H9 (cell line): ENCODE measurements at regions not wholly inside any gene's neighbourhood (a gene's known extent, or its start where the extent isn't known, plus 50 kb on each side); places are given as distances from the start of the nearest gene placed in this dataset.
"Not testable (repeated sequence)": the region's sequence is repeated elsewhere in the genome, so short reads cannot be mapped to it uniquely, and the experiment has no call there.

ENCODE experiments used
- DNase-seq: peaks from one replicate; pipeline ENCODE4 v3.0.0-alpha.2; 2017
- H2AFZ ChIP-seq: one replicate; pipeline ENCODE4 v1.6.1; 2013; ENCODE audit warnings: mild to moderate bottlenecking, low read length, control low read depth, moderate library complexity
- H2AK5ac ChIP-seq: 2 replicates; pipeline ENCODE4 v1.6.1; 2013; ENCODE audit warnings: low read length, control low read depth, mixed read lengths; ENCODE audit not compliant: insufficient read length
- H2BK120ac ChIP-seq: one replicate; pipeline ENCODE4 v1.6.1; 2013; ENCODE audit warnings: low read depth, mild to moderate bottlenecking, low read length, control low read depth, inconsistent platforms; ENCODE audit not compliant: poor library complexity, severe bottlenecking
- H2BK12ac ChIP-seq: 2 replicates; pipeline ENCODE4 v1.6.1; 2013; ENCODE audit warnings: low read length, control low read depth, mixed read lengths, low read depth; ENCODE audit not compliant: insufficient read length
- H2BK15ac ChIP-seq: 2 replicates; pipeline ENCODE4 v1.6.1; 2013; ENCODE audit warnings: low read depth, low read length, control low read depth
- H2BK20ac ChIP-seq: one replicate; pipeline ENCODE4 v1.6.1; 2013; ENCODE audit warnings: low read depth, mild to moderate bottlenecking, low read length, control low read depth, inconsistent platforms; ENCODE audit not compliant: poor library complexity, severe bottlenecking
- H2BK5ac ChIP-seq: 2 replicates; pipeline ENCODE4 v1.6.1; 2013; ENCODE audit warnings: low read length, control low read depth, mixed read lengths; ENCODE audit not compliant: insufficient read length
- H3K14ac ChIP-seq: 2 replicates; pipeline ENCODE4 v1.6.1; 2013; ENCODE audit warnings: low read length, control low read depth; ENCODE audit not compliant: insufficient read depth
- H3K18ac ChIP-seq: 2 replicates; pipeline ENCODE4 v1.6.1; 2013; ENCODE audit warnings: low read depth, mild to moderate bottlenecking, mixed read lengths, low read length, control low read depth; ENCODE audit not compliant: insufficient read length
- H3K23ac ChIP-seq: 2 replicates; pipeline ENCODE4 v1.6.1; 2013; ENCODE audit warnings: low read length, control low read depth, mixed read lengths, low read depth; ENCODE audit not compliant: insufficient read length
- H3K23me2 ChIP-seq: 2 replicates; pipeline ENCODE4 v1.6.1; 2013; ENCODE audit warnings: low read depth, mild to moderate bottlenecking, mixed read lengths, low read length, control low read depth; ENCODE audit not compliant: insufficient read length, poor library complexity, severe bottlenecking
- H3K27ac ChIP-seq: 2 replicates; pipeline ENCODE4 v1.5.1; 2013; ENCODE audit warnings: low read length, control low read depth, mixed read lengths, low read depth; ENCODE audit not compliant: insufficient read length
- H3K27me3 ChIP-seq: 2 replicates; pipeline ENCODE4 v1.6.1; 2013; ENCODE audit warnings: low read length, control low read depth, inconsistent platforms; ENCODE audit not compliant: insufficient read depth
- H3K4ac ChIP-seq: 2 replicates; pipeline ENCODE4 v1.6.1; 2013; ENCODE audit warnings: low read depth, mild to moderate bottlenecking, control low read depth, inconsistent platforms, low read length, moderate library complexity
- H3K4me1 ChIP-seq: 2 replicates; pipeline ENCODE4 v1.6.1; 2013; ENCODE audit warnings: low read length, control low read depth, inconsistent platforms; ENCODE audit not compliant: insufficient read depth
- H3K4me2 ChIP-seq: 2 replicates; pipeline ENCODE4 v1.6.1; 2013; ENCODE audit warnings: low read length, control low read depth, mixed read lengths; ENCODE audit not compliant: insufficient read length, insufficient read depth
- H3K56ac ChIP-seq: 2 replicates; pipeline ENCODE4 v1.6.1; 2013; ENCODE audit warnings: low read depth, mild to moderate bottlenecking, mixed read lengths, low read length, control low read depth; ENCODE audit not compliant: insufficient read length
- H3K79me1 ChIP-seq: 2 replicates; pipeline ENCODE4 v1.6.1; 2013; ENCODE audit warnings: low read depth, mild to moderate bottlenecking, moderate library complexity, low read length, control low read depth, inconsistent platforms; ENCODE audit not compliant: insufficient read depth, poor library complexity, severe bottlenecking
- H3K79me2 ChIP-seq: 2 replicates; pipeline ENCODE4 v1.6.1; 2013; ENCODE audit warnings: low read length, control low read depth, inconsistent platforms; ENCODE audit not compliant: insufficient read depth
- H3K9ac ChIP-seq: 2 replicates; pipeline ENCODE4 v1.6.1; 2013; ENCODE audit warnings: low read length, control low read depth, mixed read lengths; ENCODE audit not compliant: insufficient read length; ENCODE audit errors: extremely low read depth
- H3K9me3 ChIP-seq: one replicate; pipeline ENCODE4 v1.6.1; 2013; ENCODE audit warnings: low read depth, low read length, inconsistent platforms; ENCODE audit not compliant: control insufficient read depth
- H3T11ph ChIP-seq: one replicate; pipeline ENCODE4 v1.6.1; 2013; ENCODE audit warnings: mild to moderate bottlenecking, low read length, control low read depth, inconsistent platforms
- H4K20me1 ChIP-seq: one replicate; pipeline ENCODE4 v1.6.1; 2013; ENCODE audit not compliant: control insufficient read depth, insufficient read length, insufficient read depth
- H4K5ac ChIP-seq: 2 replicates; pipeline ENCODE4 v1.6.1; 2013; ENCODE audit warnings: low read depth, mild to moderate bottlenecking, mixed read lengths, low read length, control low read depth; ENCODE audit not compliant: insufficient read length
- H4K8ac ChIP-seq: replicated peaks from 2 replicates; pipeline ENCODE4 v1.6.1; 2013; ENCODE audit warnings: low read length, control low read depth, mixed read lengths, low read depth; ENCODE audit not compliant: insufficient read length
- H4K91ac ChIP-seq: 2 replicates; pipeline ENCODE4 v1.6.1; 2013; ENCODE audit warnings: low read depth, mild to moderate bottlenecking, moderate library complexity, mixed read lengths, low read length, control low read depth; ENCODE audit not compliant: insufficient read length
- H3K27ac Mint-ChIP-seq, 3 experiments: 2 replicates in 2 of 3; 3 replicates in 1 of 3; pipeline ENCODE4 v1.8.0; 2020 to 2021; ENCODE audit warnings: mixed read lengths in 3 of 3, mild to moderate bottlenecking in 1 of 3, moderate library complexity in 1 of 3
- H3K27me3 Mint-ChIP-seq: 2 replicates; pipeline ENCODE4 v1.8.0; 2021; ENCODE audit warnings: low read depth, mild to moderate bottlenecking, moderate library complexity, mixed read lengths
- H3K36me3 Mint-ChIP-seq, 3 experiments: 2 replicates in 2 of 3; 3 replicates in 1 of 3; pipeline ENCODE4 v1.8.0; 2020 to 2021; ENCODE audit warnings: low read depth in 3 of 3, mixed read lengths in 3 of 3; ENCODE audit not compliant: insufficient read depth in 1 of 3
- H3K4me1 Mint-ChIP-seq, 2 experiments: 2 replicates each; pipeline ENCODE4 v1.8.0; 2020; ENCODE audit warnings: mixed read lengths in 2 of 2
- H3K4me3 Mint-ChIP-seq, 2 experiments: 2 replicates in 1 of 2; 3 replicates in 1 of 2; pipeline ENCODE4 v1.8.0; 2020 to 2021; ENCODE audit warnings: mild to moderate bottlenecking in 2 of 2, mixed read lengths in 2 of 2, moderate library complexity in 1 of 2
- H3K9me3 Mint-ChIP-seq, 2 experiments: 2 replicates in 1 of 2; 3 replicates in 1 of 2; pipeline ENCODE4 v1.8.0; 2020; ENCODE audit warnings: mild to moderate bottlenecking in 2 of 2, mixed read lengths in 2 of 2, moderate library complexity in 1 of 2
- WGBS: extraction: QIAGEN DNeasy Blood & Tissue Kit; methylation state at CpG from one replicate; pipeline ENCODE4 v1.1.7; 2013; ENCODE audit warnings: missing lambda C conversion rate, low lambda C conversion rate, mixed read lengths; ENCODE audit not compliant: insufficient read length; ENCODE audit errors: extremely low coverage; 5-methylcytosine and 5-hydroxymethylcytosine counted together

- H4K8ac ChIP-seq, H3K27me3 Mint-ChIP-seq, H2AFZ ChIP-seq, H3K79me2 ChIP-seq, H3K14ac ChIP-seq, H2BK5ac ChIP-seq, H4K5ac ChIP-seq, H3K27ac Mint-ChIP-seq, H3K4me2 ChIP-seq, H2BK20ac ChIP-seq, H3K23ac ChIP-seq, H3K79me1 ChIP-seq, H3K27me3 ChIP-seq, H2BK12ac ChIP-seq, H3K4ac ChIP-seq, H4K20me1 ChIP-seq, DNase-seq, H3K18ac ChIP-seq, H3K4me1 Mint-ChIP-seq, H2AK5ac ChIP-seq, H3K4me1 ChIP-seq, H3K9me3 ChIP-seq, H3K56ac ChIP-seq, H3K9ac ChIP-seq, H3K23me2 ChIP-seq, H3T11ph ChIP-seq, H3K36me3 Mint-ChIP-seq, H2BK15ac ChIP-seq, H3K4me3 Mint-ChIP-seq, H3K27ac ChIP-seq, H2BK120ac ChIP-seq, H4K91ac ChIP-seq: not testable (repeated sequence)
- whole genome bisulfite sequencing: 100% methylated on average over 1 of the region's 1 CpG
- peaks cover 12% of the 10 kb centered on the region in 2 experiments for H3K9me3 Mint-ChIP-seq
These were observed 132.7 kb upstream of the TP53TG3D start for GRCh38 chr16:32120372-32120771.

GRCh38 chr16:32120779-32121178 is 132.3 kb upstream of the TP53TG3D start:
- H3K27me3 Mint-ChIP-seq, H3K4ac ChIP-seq, H2BK15ac ChIP-seq, H4K20me1 ChIP-seq, H3K14ac ChIP-seq, H3K4me2 ChIP-seq, H2BK20ac ChIP-seq, H3K36me3 Mint-ChIP-seq, H3T11ph ChIP-seq, H3K4me3 Mint-ChIP-seq, H2BK5ac ChIP-seq, H4K5ac ChIP-seq, H2AFZ ChIP-seq, H3K27ac ChIP-seq, H3K4me1 ChIP-seq, H3K4me1 Mint-ChIP-seq, H3K56ac ChIP-seq, H3K18ac ChIP-seq, H4K8ac ChIP-seq, H3K9ac ChIP-seq, H4K91ac ChIP-seq, H3K27ac Mint-ChIP-seq, DNase-seq, H3K79me1 ChIP-seq, H3K23me2 ChIP-seq, H3K23ac ChIP-seq, H2BK120ac ChIP-seq, H3K79me2 ChIP-seq, H3K27me3 ChIP-seq, H2BK12ac ChIP-seq, H2AK5ac ChIP-seq, H3K9me3 ChIP-seq: not testable (repeated sequence)
- H3K9me3 Mint-ChIP-seq: peaks cover 10 to 12% of the 10 kb centered on the region in 2 experiments
- 100% methylated on average over 3 of the region's 3 CpGs for WGBS
